Activated CD8-positive, alpha-beta T cell treated with anti-CD3 and anti-CD28 coated beads, Interleukin-2, amount 10 ng/mL, durations not matched to agents 7 days and 5 days (primary cell): ENCODE measurements at regions not wholly inside any gene's neighbourhood (a gene's known extent, or its start where the extent isn't known, plus 50 kb on each side); places are given as distances from the start of the nearest gene placed in this dataset.

Experiments
- ATAC-seq: fragments of 150-1000 bp; cut with Tn5 transposase; one replicate; pipeline ENCODE4 v1.10.0; 2021; ENCODE audit warnings: moderate library complexity
- CTCF ChIA-PET: fragments of 350-600 bp; sonication (Branson Sonifier 250); formaldehyde crosslinking; loops from one replicate; lab custom pipeline; 2021; ENCODE audit warnings: antibody characterized with exemption; lab: Charles Lee
- POLR2A ChIA-PET: fragments of 350-600 bp; sonication (Branson Sonifier 250); formaldehyde crosslinking; loops from one replicate; lab custom pipeline; 2021; ENCODE audit warnings: antibody characterized with exemption; lab: Charles Lee
- DNase-seq: peaks from one replicate; pipeline ENCODE4 v3.0.0-alpha.2; 2020
- H3K27ac Mint-ChIP-seq: one replicate; pipeline ENCODE4 v1.8.0; 2021; ENCODE audit warnings: mild to moderate bottlenecking, mixed read lengths
- H3K27me3 Mint-ChIP-seq: one replicate; pipeline ENCODE4 v1.8.0; 2021; ENCODE audit warnings: low read depth, mixed read lengths
- H3K36me3 Mint-ChIP-seq: one replicate; pipeline ENCODE4 v1.8.0; 2021; ENCODE audit warnings: low read depth, mixed read lengths
- H3K4me1 Mint-ChIP-seq: one replicate; pipeline ENCODE4 v1.8.0; 2021; ENCODE audit warnings: low read depth, mixed read lengths
- H3K4me3 Mint-ChIP-seq: one replicate; pipeline ENCODE4 v1.8.0; 2021; ENCODE audit warnings: mild to moderate bottlenecking, mixed read lengths
- H3K9me3 Mint-ChIP-seq: one replicate; pipeline ENCODE4 v1.8.0; 2022; ENCODE audit warnings: mixed read lengths; ENCODE audit not compliant: insufficient read depth

DNA sequence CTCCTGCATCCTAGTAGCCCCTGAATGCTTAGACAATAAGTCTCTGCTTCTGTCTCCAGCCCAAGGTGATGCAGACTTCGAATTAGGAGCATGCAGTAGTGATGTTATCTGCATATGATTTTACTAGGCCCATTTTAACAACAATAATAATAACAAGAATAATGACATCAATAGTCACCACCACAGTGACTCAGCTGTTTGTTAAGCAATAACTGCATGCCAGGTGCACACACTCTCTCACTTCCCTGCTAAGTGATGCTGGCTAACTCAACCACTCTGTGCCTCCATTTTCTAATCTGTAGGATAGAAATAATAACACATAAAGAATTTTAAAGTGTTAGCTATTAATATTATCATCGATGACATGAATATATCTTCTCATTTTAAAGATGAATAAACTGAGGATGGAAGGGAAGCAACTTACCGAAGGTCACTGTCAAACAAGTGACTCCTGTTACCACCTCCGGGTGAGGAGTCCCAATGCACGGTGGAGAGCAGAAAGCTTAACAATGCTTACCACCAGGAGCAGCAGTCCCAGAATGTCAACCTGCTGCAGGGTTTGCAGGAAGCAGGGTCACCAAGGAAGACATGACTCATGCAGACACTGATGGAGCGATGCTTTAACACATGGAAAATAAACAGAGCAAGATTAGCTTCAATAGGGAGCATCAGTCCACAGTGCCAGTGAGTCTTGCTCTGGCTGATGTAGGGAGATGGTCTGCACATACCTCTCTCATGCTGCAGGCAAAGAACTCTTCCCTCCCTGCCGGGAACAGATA lies 290.2 kb downstream of the SPATA17 start:
- Mint-ChIP-seq H3K4me3 (no peak overlapping the region), H3K4me1 (no peaks in the 10 kb centered on the region), H3K36me3 (no peaks in the 10 kb centered on the region), H3K9me3 (peaks cover 3% of the 10 kb centered on the region), H3K27me3 (peaks cover 11% of the 10 kb centered on the region), H3K27ac (no peak overlapping the region)
- ChIA-PET CTCF (no interaction called here), POLR2A (no interaction called here)
- no peak for ATAC-seq
- no peak for DNase-seq

DNA sequence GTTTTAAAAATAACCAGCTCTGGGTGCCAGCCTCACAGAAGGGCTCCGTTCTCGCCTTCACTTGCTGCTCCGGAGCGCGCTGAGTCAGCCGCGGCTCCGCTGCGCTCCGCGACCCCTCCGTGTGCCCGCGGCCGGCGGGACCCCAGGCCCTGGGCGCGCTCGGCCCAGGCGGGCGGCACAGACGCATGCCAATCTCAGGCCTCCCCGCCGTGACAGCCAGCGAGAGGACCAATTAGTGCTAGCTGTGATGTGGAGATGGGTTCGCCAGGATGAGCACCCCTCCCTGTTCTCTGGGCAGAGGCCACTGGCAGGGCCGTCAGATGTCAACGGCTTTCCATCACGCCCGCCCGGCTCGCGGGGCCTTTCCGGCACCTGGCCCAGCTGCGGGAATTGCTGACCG lies 293.8 kb downstream of the SPATA17 start:
- peaks cover 11% of the 10 kb centered on the region for H3K27me3 Mint-ChIP-seq
- no peaks in the 10 kb centered on the region for H3K36me3 Mint-ChIP-seq
- no peaks in the 10 kb centered on the region for H3K4me1 Mint-ChIP-seq
- H3K4me3 Mint-ChIP-seq = no peak overlapping the region
- DNase-seq (no peak), ATAC-seq (no peak)
- H3K27ac Mint-ChIP-seq = no peak overlapping the region
- CTCF ChIA-PET = no interaction called here
- POLR2A ChIA-PET = no interaction called here
- peaks cover 3% of the 10 kb centered on the region for H3K9me3 Mint-ChIP-seq

DNA sequence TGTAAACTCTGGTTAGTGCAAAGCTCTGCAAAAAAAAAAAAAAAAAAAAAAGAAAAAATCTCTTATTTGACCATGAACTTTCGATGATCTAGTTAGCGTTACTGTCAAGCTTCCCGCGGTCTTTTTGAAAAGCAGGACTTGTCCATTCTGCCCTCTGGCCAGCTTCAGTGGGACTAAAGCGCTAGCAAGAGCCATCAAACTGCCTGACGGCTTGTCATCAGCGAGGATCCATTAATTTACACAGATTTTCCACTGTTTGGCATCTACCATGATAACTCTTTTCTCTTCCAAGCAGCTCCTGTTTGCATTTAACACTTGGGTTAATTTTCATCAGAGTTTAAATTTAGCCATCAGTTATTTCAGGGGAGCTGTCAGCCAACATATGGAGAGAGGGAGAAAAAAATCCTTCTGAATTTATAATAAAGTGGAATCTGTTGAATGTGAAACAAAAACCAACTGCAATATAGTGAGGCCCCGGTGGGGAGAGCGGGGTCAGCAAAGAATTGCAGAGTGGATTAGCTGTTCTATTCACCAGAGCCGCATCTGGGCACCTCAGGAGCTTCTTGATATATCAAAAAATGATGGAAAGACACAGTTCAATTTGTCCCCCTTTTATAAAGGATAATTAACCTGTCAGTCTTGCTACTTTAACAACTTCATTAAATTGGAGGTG lies 298.2 kb downstream of the SPATA17 start:
- H3K4me3 Mint-ChIP-seq = no peak overlapping the region
- H3K9me3 Mint-ChIP-seq = no peaks in the 10 kb centered on the region
- peaks cover 9% of the 10 kb centered on the region for H3K27me3 Mint-ChIP-seq
- ATAC-seq = no peak
- POLR2A ChIA-PET = interaction anchor here (0.5 kb wide), 1 partner anchor 91 kb away, joined by 3 read pairs; no protein-coding TSS in a partner anchor
- DNase-seq = no peak
- no peak overlapping the region for H3K27ac Mint-ChIP-seq
- H3K36me3 Mint-ChIP-seq = no peaks in the 10 kb centered on the region
- CTCF ChIA-PET = no interaction called here
- H3K4me1 Mint-ChIP-seq = no peaks in the 10 kb centered on the region

DNA sequence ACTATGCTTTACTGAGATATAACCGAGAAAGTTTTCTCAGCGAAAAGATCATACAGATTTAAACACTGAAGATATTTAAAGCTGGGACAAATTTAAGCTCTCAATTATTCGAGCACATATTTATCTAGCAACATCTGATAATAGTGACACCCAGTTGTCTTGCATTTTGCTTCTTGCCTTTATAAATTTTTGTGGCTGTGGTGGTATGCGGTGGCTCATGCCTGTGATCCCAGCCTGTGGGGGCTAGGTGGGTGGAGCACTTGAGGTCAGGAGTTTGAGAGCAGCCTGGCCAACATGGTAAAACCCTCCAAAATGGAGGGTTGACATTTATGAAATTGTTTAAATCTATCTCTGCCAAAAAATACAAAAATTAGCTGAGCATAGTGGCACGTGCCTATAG lies 312.2 kb downstream of the SPATA17 start:
- no peak for ATAC-seq

DNA sequence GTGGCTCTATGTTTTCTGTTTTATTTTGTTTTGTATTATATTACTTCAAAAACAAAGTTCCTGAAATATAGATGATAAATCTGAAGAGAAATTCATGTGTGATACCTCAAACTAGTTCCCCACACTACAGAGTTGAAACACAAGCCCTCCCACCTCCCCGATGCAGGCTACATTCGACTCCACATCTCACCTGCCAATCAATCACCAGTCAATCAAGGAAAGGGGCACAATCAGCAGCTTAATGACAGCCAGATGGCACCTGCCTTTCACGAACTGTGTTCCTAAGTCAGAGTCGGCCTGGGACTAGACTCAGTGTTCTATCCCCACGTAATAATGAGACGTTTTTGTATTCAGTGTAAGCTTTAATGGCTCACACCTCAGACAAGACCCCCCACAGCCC lies 313.4 kb downstream of the SPATA17 start:
- ChIA-PET POLR2A (no interaction called here), CTCF (no interaction called here)
- Mint-ChIP-seq H3K27ac (no peak overlapping the region), H3K36me3 (no peaks in the 10 kb centered on the region), H3K9me3 (no peaks in the 10 kb centered on the region), H3K4me1 (no peaks in the 10 kb centered on the region), H3K4me3 (no peak overlapping the region), H3K27me3 (no peaks in the 10 kb centered on the region)
- ATAC-seq = no peak
- DNase-seq = no peak

More for the DNA sequence above, 312.2 kb downstream of the SPATA17 start:
- ChIA-PET POLR2A (no interaction called here), CTCF (no interaction called here)
- Mint-ChIP-seq H3K9me3 (no peaks in the 10 kb centered on the region), H3K27me3 (no peaks in the 10 kb centered on the region), H3K36me3 (no peaks in the 10 kb centered on the region), H3K27ac (no peak overlapping the region), H3K4me3 (no peak overlapping the region), H3K4me1 (no peaks in the 10 kb centered on the region)
- no peak for DNase-seq

DNA sequence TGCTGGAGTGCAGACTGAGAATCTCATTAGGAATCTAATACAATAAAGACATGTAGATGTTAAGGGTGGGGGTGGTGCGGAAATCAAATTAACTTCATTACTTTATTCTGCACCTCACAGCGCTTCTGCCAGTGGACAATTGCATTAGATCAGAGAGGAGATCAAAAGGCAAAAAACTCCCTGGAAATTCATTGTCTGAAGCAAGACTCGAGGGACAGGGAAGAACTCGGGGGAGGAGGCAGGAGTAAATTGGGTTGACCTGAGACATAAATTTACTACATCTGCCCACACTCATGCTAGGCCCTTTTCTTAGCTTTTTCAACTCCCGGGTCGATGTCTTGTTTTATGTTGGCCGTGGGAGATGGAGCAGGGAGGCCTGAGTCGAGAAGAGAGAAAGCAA lies 315.4 kb downstream of the SPATA17 start:
- CTCF ChIA-PET = no interaction called here
- H3K9me3 Mint-ChIP-seq = no peaks in the 10 kb centered on the region
- no peaks in the 10 kb centered on the region for H3K27me3 Mint-ChIP-seq
- no peak for DNase-seq
- no peaks in the 10 kb centered on the region for H3K4me1 Mint-ChIP-seq
- no peak overlapping the region for H3K27ac Mint-ChIP-seq
- H3K36me3 Mint-ChIP-seq = no peaks in the 10 kb centered on the region
- H3K4me3 Mint-ChIP-seq = no peak overlapping the region
- POLR2A ChIA-PET = no interaction called here
- no peak for ATAC-seq

DNA sequence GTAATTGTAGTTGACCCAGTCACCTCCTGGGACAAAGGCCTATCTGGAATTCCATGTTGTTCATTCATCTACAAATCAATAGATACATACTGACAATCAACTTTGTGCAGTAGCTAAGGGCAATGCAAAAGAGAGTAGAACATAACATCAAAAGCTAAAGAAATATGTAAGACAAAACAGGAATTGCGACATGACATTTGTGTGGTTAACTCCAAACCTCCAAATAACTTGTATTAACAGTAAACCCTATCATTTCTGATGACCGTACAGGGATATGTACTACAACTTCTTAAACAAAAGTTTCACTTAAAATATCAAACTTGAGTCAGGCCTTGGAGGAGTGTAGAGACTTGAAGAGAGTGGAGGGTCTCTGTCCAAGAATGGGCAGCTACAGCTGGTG lies 317.6 kb downstream of the SPATA17 start:
- DNase-seq (no peak), ATAC-seq (no peak)
- no peak overlapping the region for H3K27ac Mint-ChIP-seq
- no peak overlapping the region for H3K4me3 Mint-ChIP-seq
- H3K4me1 Mint-ChIP-seq = no peaks in the 10 kb centered on the region
- ChIA-PET CTCF (no interaction called here), POLR2A (no interaction called here)
- no peaks in the 10 kb centered on the region for H3K36me3 Mint-ChIP-seq
- peaks cover 5% of the 10 kb centered on the region for H3K9me3 Mint-ChIP-seq
- H3K27me3 Mint-ChIP-seq = no peaks in the 10 kb centered on the region

DNA sequence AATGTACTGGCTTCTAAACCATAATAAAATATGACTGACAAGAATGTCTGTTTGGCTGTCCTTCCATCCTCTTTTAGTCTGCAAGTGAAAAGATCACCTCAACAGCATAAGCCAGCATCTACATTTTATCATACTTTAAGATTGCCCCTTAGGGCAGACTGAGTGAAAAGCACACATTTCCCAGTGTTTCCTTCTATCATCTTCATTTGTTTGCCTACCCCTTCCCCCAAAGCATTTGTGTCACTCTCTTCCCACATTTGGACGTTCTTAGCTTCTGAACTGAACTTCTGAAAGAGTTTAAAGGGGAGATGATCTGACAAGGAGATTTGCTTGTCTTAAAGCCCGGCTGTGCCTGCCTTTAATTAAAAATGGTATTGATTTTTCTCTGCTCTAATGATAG lies 322.2 kb downstream of the SPATA17 start:
- ChIA-PET CTCF (no interaction called here), POLR2A (no interaction called here)
- Mint-ChIP-seq H3K36me3 (no peaks in the 10 kb centered on the region), H3K27me3 (no peaks in the 10 kb centered on the region), H3K27ac (no peak overlapping the region), H3K4me3 (no peak overlapping the region), H3K4me1 (no peaks in the 10 kb centered on the region), H3K9me3 (peaks cover 5% of the 10 kb centered on the region)
- ATAC-seq = no peak
- no peak for DNase-seq

DNA sequence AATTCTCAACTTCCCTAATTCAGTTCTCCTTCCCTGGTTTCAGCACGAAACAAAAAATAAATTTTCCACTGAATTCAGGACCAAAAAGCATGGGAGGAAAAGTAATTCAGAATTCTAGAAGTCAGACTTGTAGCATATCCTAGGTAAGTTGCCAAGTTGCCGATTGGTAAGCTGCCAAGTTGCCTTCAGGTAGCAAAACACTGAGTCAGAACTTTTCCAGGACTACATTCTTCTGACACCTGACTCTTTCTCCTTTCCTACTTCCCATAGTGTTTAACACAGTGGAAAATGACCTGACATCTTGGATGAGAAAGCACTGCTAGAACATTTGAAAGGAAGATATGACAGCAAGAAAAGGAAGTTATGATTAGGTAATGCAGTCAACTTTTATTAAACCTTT lies 322.8 kb downstream of the SPATA17 start:
- Mint-ChIP-seq H3K27ac (no peak overlapping the region), H3K4me3 (no peak overlapping the region), H3K36me3 (no peaks in the 10 kb centered on the region), H3K9me3 (peaks cover 5% of the 10 kb centered on the region), H3K27me3 (no peaks in the 10 kb centered on the region), H3K4me1 (no peaks in the 10 kb centered on the region)
- ChIA-PET CTCF (no interaction called here), POLR2A (no interaction called here)
- DNase-seq (no peak), ATAC-seq (no peak)

DNA sequence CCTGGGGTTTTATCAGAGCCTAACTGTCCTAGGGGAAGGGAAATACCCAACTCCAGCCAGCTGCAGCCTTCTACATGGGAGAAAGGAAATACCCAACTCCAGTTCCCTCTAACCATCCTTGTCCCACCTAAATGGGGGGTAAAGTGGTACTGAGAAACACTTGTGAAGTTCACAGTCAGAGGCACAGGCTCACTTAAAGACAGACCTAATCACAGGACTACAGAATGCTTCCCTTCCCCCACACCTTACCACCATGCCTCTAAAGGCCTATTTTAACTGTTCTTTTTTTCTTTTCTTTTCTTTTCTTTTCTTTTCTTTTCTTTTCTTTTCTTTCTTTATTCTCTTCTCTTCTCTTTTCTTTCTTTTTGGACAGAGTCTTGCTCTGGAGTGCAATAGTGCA lies 324.6 kb downstream of the SPATA17 start:
- CTCF ChIA-PET = no interaction called here
- Mint-ChIP-seq H3K4me3 (no peak overlapping the region), H3K4me1 (no peaks in the 10 kb centered on the region), H3K27me3 (no peaks in the 10 kb centered on the region), H3K36me3 (no peaks in the 10 kb centered on the region), H3K27ac (no peak overlapping the region), H3K9me3 (peaks cover 5% of the 10 kb centered on the region)
- DNase-seq (no peak), ATAC-seq (no peak)
- POLR2A ChIA-PET = no interaction called here

DNA sequence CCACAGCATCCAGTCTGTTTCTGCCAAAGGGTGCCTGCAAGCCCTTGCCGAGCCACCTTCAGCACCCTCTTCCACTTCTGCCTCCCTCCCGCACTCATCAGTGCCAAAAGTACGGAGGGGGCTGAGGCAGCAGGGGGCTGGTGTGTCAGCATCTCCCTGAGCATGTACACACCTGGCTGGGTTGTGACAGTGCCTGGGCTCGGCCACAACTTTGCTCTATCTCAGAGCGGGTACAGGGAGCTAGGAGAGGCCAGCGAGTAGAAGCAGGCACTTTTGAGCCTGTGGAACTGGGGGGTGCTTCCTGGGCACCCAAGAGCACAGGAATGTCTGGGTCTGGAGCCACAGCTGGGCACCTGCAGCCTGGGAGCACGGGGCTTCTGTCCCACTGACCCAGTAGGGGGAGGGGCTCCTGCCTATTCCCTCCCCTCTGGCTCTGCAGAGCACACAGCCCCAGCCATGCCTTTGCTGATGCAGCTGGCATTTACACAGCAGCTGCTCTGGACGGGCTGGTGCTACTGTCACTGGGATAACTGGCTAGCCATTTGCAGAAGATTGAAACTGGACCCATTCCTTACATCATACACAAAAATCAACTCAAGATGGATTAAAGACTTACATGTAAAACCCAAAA lies 319.8 kb upstream of the RRP15 start:
- Mint-ChIP-seq H3K36me3 (no peaks in the 10 kb centered on the region), H3K4me1 (no peaks in the 10 kb centered on the region), H3K9me3 (peaks cover 3% of the 10 kb centered on the region), H3K4me3 (no peak overlapping the region), H3K27me3 (no peaks in the 10 kb centered on the region), H3K27ac (no peak overlapping the region)
- POLR2A ChIA-PET = no interaction called here
- CTCF ChIA-PET = no interaction called here
- no peak for ATAC-seq
- no peak for DNase-seq

DNA sequence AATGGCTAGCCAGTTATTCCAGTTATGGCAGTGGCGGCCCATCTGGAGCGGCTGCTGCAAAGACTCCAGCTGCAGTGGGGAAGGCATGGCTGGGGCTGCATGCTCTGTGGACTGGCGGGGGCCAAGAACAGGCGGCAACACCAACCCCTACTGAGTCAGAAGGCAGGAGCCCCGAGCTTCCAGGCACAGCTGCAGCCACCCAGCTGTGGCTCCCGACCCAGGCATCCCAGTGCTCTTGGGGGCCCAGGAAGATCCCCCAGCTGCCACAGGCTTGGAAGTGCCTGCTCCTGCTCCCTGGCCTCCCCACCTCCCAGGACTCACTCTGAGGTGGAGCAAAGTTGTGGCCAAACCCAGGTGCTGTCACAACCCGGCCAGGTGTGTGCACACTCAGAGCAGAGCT lies 317.0 kb upstream of the RRP15 start:
- no peak overlapping the region for H3K4me3 Mint-ChIP-seq
- no peaks in the 10 kb centered on the region for H3K4me1 Mint-ChIP-seq
- no peaks in the 10 kb centered on the region for H3K27me3 Mint-ChIP-seq
- no peaks in the 10 kb centered on the region for H3K36me3 Mint-ChIP-seq
- CTCF ChIA-PET = no interaction called here
- no peak overlapping the region for H3K27ac Mint-ChIP-seq
- POLR2A ChIA-PET = no interaction called here
- H3K9me3 Mint-ChIP-seq = peaks cover 1% of the 10 kb centered on the region
- DNase-seq = no peak
- ATAC-seq = no peak
